Mucosa of descending colon (tissue), 3 donors: ENCODE measurements at regions not wholly inside any gene's neighbourhood (a gene's known extent, or its start where the extent isn't known, plus 50 kb on each side); places are given as distances from the start of the nearest gene placed in this dataset.
"Not testable (repeated sequence)": the region's sequence is repeated elsewhere in the genome, so short reads cannot be mapped to it uniquely, and the experiment has no call there.

ENCODE experiments used
- ATAC-seq: fragments of 200-7000 bp; cut with Tn5 transposase; one replicate; pipeline ENCODE4 v1.9.1; 2020; ENCODE audit warnings: mild to moderate bottlenecking, moderate library complexity
- DNase-seq, 3 donors: peaks; one replicate each; pipeline ENCODE4 v3.0.0-alpha.2; 2020
- H3K36me3 ChIP-seq: fragments of 200-600 bp; one replicate; pipeline ENCODE4 v1.8.0; 2021; ENCODE audit warnings: low read depth, mild to moderate bottlenecking
- H3K4me1 ChIP-seq: fragments of 200-600 bp; one replicate; pipeline ENCODE4 v1.8.0; 2021; ENCODE audit warnings: low read depth, mild to moderate bottlenecking
- H3K4me3 ChIP-seq: fragments of 200-600 bp; one replicate; pipeline ENCODE4 v1.8.0; 2021; ENCODE audit warnings: mild to moderate bottlenecking
- H3K9me3 ChIP-seq: fragments of 200-600 bp; one replicate; pipeline ENCODE4 v1.8.0; 2021; ENCODE audit warnings: mild to moderate bottlenecking
- CTCF ChIP-seq: fragments of 200-600 bp; IDR thresholded peaks from one replicate; pipeline ENCODE4 v1.8.0; 2022; ENCODE audit warnings: antibody characterized with exemption, mild to moderate bottlenecking
- intact Hi-C, 2 donors: fragments of 100-400 bp; cut with DNase I in 1 of 2; cut with micrococcal nuclease in 1 of 2; formaldehyde crosslinking; loops; one replicate each; pipeline versions ENCODE4 v1.11.0 to v1.11.1; 2022; cut with DNase I, micrococcal nuclease
- donor health status: DM: no; HTN: no; CAD: no; lungs with moderate emphysema.
- donor health status: DM: no; HTN: no; CAD: no.
- donor health status: DM: no; HTN: yes; CAD: no.

- intact Hi-C loops, result no loop called here
- H3K9me3 ChIP-seq, result no peaks in the 10 kb centered on the region
- no peak for TF ChIP-seq CTCF
Measured at GRCh38 chr6:4264081-4264480, 128.7 kb upstream of the ECI2 start.

GRCh38 chr6:4262526-4262925, 127.2 kb upstream of the ECI2 start:
- no peak for DNase-seq
- intact Hi-C loops, result no loop called here
- no peaks in the 10 kb centered on the region for H3K4me1 ChIP-seq
- H3K36me3 ChIP-seq, result no peaks in the 10 kb centered on the region
- H3K4me3 ChIP-seq, result no peak overlapping the region
- TF ChIP-seq CTCF, result no peak
- no peaks in the 10 kb centered on the region for H3K9me3 ChIP-seq
- ATAC-seq, result no peak

More at GRCh38 chr6:4264081-4264480, 128.7 kb upstream of the ECI2 start:
- Histone ChIP-seq H3K4me1 (no peaks in the 10 kb centered on the region), H3K36me3 (no peaks in the 10 kb centered on the region), H3K4me3 (no peak overlapping the region)
- no peak for DNase-seq
- no peak for ATAC-seq

- DNase-seq (no peak), ATAC-seq (no peak)
- TF ChIP-seq CTCF, result no peak
- H3K9me3 ChIP-seq, result no peaks in the 10 kb centered on the region
- H3K36me3 ChIP-seq, result no peaks in the 10 kb centered on the region
- H3K4me1 ChIP-seq, result no peaks in the 10 kb centered on the region
- intact Hi-C loops, result no loop called here
- H3K4me3 ChIP-seq, result no peak overlapping the region
Measured at GRCh38 chr6:4259391-4259790, 124.0 kb upstream of the ECI2 start.

GRCh38 chr6:4258733-4259132, 123.4 kb upstream of the ECI2 start:
- ATAC-seq (no peak), DNase-seq (no peak)
- intact Hi-C loops, result no loop called here
- Histone ChIP-seq H3K36me3 (no peaks in the 10 kb centered on the region), H3K4me3 (no peak overlapping the region), H3K9me3 (no peaks in the 10 kb centered on the region), H3K4me1 (peaks cover 2% of the 10 kb centered on the region)
- no peak for TF ChIP-seq CTCF

GRCh38 chr6:4256969-4257368, 121.6 kb upstream of the ECI2 start:
- DNase-seq (no peak), ATAC-seq (no peak)
- TF ChIP-seq CTCF, result no peak

GRCh38 chr6:4253604-4254231, 118.3 kb upstream of the ECI2 start:
- no peak overlapping the region for H3K4me3 ChIP-seq
- DNase-seq (peak in 1 of 3 donors; percentile 35), ATAC-seq (peak; percentile 66)
- no peaks in the 10 kb centered on the region for H3K36me3 ChIP-seq
- H3K9me3 ChIP-seq, result no peaks in the 10 kb centered on the region
- H3K4me1 ChIP-seq, result peaks cover 5% of the 10 kb centered on the region
- intact Hi-C loops, result no loop called here
- TF ChIP-seq CTCF, result no peak

More at GRCh38 chr6:4256969-4257368, 121.6 kb upstream of the ECI2 start:
- intact Hi-C loops, result no loop called here
- Histone ChIP-seq H3K36me3 (no peaks in the 10 kb centered on the region), H3K4me3 (no peak overlapping the region), H3K9me3 (no peaks in the 10 kb centered on the region), H3K4me1 (peaks cover 5% of the 10 kb centered on the region)

GRCh38 chr6:4252445-4252844, 117.1 kb upstream of the ECI2 start:
- H3K4me1 ChIP-seq, ATAC-seq, H3K4me3 ChIP-seq, DNase-seq, H3K36me3 ChIP-seq, intact Hi-C loops, H3K9me3 ChIP-seq: not testable (repeated sequence)
